ENCODE measurements at regions not wholly inside any gene's neighbourhood (a gene's known extent, or its start where the extent isn't known, plus 50 kb on each side); places are given as distances from the start of the nearest gene placed in this dataset.

GRCh38 chr14:42508209-42508946 lies 901.7 kb downstream of the LRFN5 start:
- Histone ChIP-seq H3K4me1 (ENCODE audit: insufficient read depth, low read length) (no peaks in the 10 kb centered on the region), H4K20me1 (ENCODE audit: insufficient read depth, low read length) (no peaks in the 10 kb centered on the region), H3K36me3 (replicated peaks in 1 of 2; ENCODE audit: control insufficient read depth in 1 of 2, insufficient read depth in 2 of 2, low read length in 2 of 2) (no peaks in the 10 kb centered on the region), H3K4me3 (replicated peaks in 1 of 3; ENCODE audit: insufficient read depth in 1 of 3, low read depth in 2 of 3, low read length in 3 of 3) (no peak overlapping the region), H2AFZ (ENCODE audit: low read length) (no peak overlapping the region), H3K9me3 (ENCODE audit: low read length) (peaks cover 97% of the 10 kb centered on the region), H3K79me2 (ENCODE audit: insufficient read depth, low read length) (no peaks in the 10 kb centered on the region), H3K27ac (ENCODE audit: extremely low read length, insufficient read depth, low read length) (no peak overlapping the region), H3K9ac (ENCODE audit: insufficient read depth, low read depth, low read length) (no peak overlapping the region), H3K27me3 (ENCODE audit: control insufficient read depth in 1 of 2, insufficient read depth in 2 of 2, low read length in 2 of 2) (no peaks in the 10 kb centered on the region), H3K4me2 (ENCODE audit: low read depth, low read length) (no peak overlapping the region)
- 3% methylated on average over 3 of the region's 3 CpGs for WGBS (ENCODE audit: low lambda C conversion rate)
- ATAC-seq (no peak), DNase-seq (ENCODE audit: low spot score) (no peak), FAIRE-seq (no peak)
- in situ Hi-C loops (cut with HindIII; ENCODE audit: extremely low pct_ligation_motif_present, low pct_unique_long_range_greater_than_20kb), result no loop called here
- TF ChIP-seq DR1 (CRISPR knock-in tag; IDR thresholded peaks at IDR 0.05) (no peak), PRDM10 (CRISPR knock-in tag; IDR thresholded peaks at IDR 0.05; ENCODE audit: low read depth) (no peak), ZNF34 (CRISPR knock-in tag; IDR thresholded peaks at IDR 0.05; ENCODE audit: borderline replicate concordance) (no peak), PHB2 (IDR thresholded peaks at IDR 0.05; ENCODE audit: partially characterized antibody) (peak; percentile 51), NR3C1 (CRISPR knock-in tag; IDR thresholded peaks at IDR 0.05) (no peak)
- intact Hi-C loops (cut with micrococcal nuclease; ENCODE audit: unreplicated experiment), result no loop called here
- ChIA-PET POLR2A (no interaction called here), CTCF (ENCODE audit: low intra/inter-chr PET ratio, low total read pairs) (no interaction called here)
- no TSS peak for BruUV-seq (replicated peaks)
